T-helper 1 cell (primary cell): ENCODE measurements at regions not wholly inside any gene's neighbourhood (a gene's known extent, or its start where the extent isn't known, plus 50 kb on each side); places are given as distances from the start of the nearest gene placed in this dataset.

ENCODE experiments used
- DNase-seq, 5 donors: peaks; one replicate each; pipeline ENCODE4 v3.0.0-alpha.2; 2012 to 2020

DNA sequence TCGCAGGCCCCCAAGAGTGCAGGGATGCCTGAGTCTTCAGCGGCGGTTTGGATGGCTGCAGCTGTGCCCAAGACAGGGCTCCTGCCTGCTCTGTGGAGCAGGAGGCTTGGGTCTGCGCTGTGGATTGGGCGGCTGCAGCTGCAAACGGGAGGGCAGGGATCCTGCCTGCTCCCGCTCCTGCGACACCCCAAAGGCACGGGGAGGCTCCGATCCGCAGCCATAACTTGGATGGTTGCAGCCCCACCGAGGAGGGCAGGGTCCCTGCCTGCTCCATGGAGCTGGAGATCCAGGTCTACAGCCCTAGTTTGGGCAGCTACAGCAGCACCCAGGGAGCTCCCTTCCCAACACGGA, 898.8 kb upstream of the NEGR1 start:
- DNase-seq: no peak

- DNase-seq: no peak
Measured at GRCh38 chr1:73180397-73181189, 898.3 kb upstream of the NEGR1 start.

DNA sequence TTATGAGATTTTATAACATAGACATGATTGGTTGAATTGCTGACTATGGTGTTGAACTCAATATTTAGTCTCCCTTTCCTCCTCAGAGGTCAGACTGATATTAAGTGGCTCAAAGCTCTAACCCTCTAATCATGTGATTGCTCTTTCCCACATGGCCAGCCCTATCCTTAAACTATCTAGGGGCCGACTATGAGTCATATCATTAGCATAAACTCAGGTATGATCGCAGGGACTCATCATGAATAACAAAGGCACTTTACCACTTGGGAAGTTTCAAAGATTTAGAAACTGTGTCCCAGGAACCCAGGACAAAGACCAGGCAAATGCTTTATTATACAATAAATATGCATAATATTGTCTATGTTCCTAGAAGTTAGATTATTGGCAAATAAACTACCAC, 894.6 kb upstream of the NEGR1 start:
- no peak for DNase-seq

- DNase-seq: no peak
Measured at GRCh38 chr1:73167009-73167657, 884.8 kb upstream of the NEGR1 start.

- DNase-seq: no peak
Measured at GRCh38 chr1:73162564-73162963, 880.2 kb upstream of the NEGR1 start.

GRCh38 chr1:73161418-73161817, 879.1 kb upstream of the NEGR1 start:
- no peak for DNase-seq

- DNase-seq: no peak
Measured at GRCh38 chr1:73160759-73161158, 878.4 kb upstream of the NEGR1 start.

GRCh38 chr1:73144311-73144710, 862.0 kb upstream of the NEGR1 start:
- DNase-seq: no peak

DNA sequence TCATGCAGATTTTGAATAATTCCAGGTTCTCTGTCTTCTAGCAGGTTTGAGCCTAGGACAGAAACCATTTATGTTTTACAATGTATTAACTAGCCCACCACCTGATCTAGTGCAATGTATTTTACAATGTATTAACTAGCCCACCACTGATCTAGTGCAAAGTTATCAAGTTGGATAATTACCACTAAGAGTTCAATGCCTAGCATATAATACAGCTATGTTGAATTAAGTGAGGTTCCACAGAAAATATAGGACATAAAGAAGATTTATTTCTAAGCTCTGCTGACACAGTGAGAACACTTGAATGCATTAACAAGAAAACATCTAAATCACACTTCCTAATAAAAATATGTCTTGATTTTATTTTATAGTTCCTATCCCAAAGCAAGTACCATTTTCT, 854.6 kb upstream of the NEGR1 start:
- no peak for DNase-seq

- DNase-seq: no peak
Measured at GRCh38 chr1:73106931-73107330, 824.6 kb upstream of the NEGR1 start.

GRCh38 chr1:73105755-73106154, 823.4 kb upstream of the NEGR1 start:
- DNase-seq: no peak

DNA sequence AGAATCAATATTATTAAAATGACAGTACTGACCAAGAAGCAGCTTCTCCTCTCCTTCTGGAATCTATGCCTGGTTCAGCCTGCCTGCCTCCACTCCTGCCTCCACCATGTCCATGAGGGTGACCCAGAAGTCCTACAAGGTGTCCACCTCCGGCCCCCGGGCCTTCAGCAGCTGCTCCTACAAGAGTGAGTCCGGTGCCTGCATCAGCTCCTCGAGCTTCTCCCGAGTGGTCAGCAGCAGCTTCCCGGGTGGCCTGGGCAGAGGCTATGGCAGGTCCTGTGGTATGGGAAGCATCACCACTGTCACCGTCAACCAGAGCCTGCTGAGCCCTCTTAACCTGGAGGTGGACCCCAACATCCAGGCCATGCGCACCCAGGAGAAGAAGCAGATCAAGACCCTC, 822.4 kb upstream of the NEGR1 start:
- no peak for DNase-seq

DNA sequence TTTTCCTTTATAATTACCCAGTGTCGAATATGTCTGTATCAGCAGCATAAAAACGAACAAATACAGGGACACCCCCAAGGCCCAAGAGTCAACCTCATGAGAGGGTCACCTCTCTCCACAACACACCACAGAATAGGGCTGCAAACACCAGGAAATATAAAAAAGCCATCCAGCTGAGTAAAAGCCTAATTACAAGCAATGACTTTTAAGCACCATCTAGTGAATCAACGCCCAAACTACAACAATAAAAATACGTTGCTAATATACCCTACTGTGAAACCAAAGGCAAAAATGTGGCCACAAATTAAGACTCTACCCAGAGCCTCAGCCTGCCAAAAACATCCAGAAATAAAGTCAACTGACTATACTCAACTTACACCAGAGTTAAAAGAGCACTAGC, 817.9 kb upstream of the NEGR1 start:
- DNase-seq: no peak

DNA sequence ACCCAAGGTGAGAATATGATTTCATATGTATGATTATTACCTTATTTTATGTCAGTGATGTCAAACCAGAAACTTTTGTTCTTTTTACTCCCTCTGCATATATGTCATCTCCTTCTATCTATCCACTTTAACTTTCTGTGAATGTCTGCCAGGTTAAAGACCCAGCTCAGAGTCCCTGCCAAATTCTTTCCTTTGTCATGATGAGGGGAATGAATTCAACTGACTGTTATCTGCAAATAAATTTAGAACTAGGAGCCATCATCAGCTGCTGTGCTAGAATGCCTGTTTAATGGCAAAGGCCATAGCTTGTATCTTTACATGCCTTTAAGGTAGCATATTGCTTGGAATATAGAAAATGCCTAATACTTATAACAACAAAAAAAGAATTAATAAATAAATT, 815.6 kb upstream of the NEGR1 start:
- DNase-seq: no peak

- DNase-seq: no peak
Measured at GRCh38 chr1:73096841-73097240, 814.5 kb upstream of the NEGR1 start.

- DNase-seq: no peak
Measured at GRCh38 chr1:73092383-73092782, 810.0 kb upstream of the NEGR1 start.

GRCh38 chr1:73066866-73067265, 784.5 kb upstream of the NEGR1 start:
- DNase-seq: no peak

- no peak for DNase-seq
Measured at GRCh38 chr1:73065339-73066041, 783.2 kb upstream of the NEGR1 start.

- DNase-seq: no peak
Measured at GRCh38 chr1:73056826-73057225, 774.5 kb upstream of the NEGR1 start.

DNA sequence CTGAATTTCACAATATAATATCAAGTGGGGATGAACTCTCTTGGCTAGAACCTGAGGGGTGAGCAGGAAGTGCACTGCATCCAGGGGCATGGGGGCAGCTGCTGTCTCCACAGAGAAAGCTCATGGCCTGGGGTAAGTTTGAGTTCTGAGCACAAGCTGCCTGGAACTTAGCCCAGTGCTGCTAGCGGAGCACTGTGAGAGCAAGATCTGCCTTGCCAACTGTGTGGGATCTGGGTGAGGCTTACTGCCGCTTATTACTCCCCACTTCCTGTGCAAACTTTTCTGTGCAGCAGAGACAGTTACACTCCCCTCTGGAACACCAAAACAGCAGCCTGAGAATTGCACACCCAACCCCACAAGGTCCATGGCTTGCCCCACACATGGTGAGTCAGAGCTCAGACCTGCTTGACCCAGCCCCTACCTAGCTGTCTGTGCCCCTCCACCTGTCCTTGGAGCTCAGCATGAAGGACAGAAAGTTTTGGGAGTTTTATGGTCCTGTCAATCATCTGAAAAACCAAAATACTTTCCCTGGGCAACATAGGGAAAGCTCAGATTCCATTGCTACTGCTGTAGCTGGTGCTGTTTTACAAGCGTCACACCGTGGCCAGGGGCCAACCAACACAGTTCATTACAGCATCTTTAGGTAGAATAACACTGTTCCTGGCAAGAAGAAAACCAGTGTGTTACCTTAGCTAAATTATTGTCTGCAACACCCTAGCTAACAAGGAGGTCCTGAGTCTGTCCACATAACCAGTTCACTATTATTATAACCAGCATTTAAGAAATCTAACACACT, 762.1 kb upstream of the NEGR1 start:
- no peak for DNase-seq

DNA sequence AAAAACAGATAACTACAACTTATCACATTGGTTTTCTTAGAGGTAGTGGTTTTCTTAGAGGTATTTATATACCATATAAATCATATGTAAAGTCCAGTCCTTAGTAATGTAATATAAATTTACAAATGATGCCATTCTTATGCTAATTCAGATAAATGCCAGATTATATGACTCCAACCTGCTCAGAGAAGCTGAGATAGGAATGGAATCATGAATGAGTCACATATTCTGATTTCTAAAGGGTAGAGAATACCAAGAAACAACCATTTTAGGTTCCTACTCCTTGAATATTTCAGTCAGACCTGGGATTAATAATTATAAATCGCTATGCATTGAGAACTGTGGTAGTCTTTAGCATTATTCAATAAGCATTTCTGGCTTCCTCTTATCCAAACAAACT, 760.1 kb upstream of the NEGR1 start:
- no peak for DNase-seq

- no peak for DNase-seq
Measured at GRCh38 chr1:73040811-73041210, 758.5 kb upstream of the NEGR1 start.

- no peak for DNase-seq
Measured at GRCh38 chr1:73034271-73034670, 751.9 kb upstream of the NEGR1 start.
